Neural cell (in vitro differentiated cells): ENCODE measurements at regions not wholly inside any gene's neighbourhood (a gene's known extent, or its start where the extent isn't known, plus 50 kb on each side); places are given as distances from the start of the nearest gene placed in this dataset.

Experiments
- H2AFZ ChIP-seq: fragments of 200-600, 300-800 bp; sonication (generic), shearing (Covaris generic); 2 replicates; pipeline ENCODE4 v1.6.0; 2014; ENCODE audit warnings: low read depth, mild to moderate bottlenecking, antibody characterized with exemption, low read length, moderate library complexity
- H3F3A ChIP-seq: fragments of 200-600 bp; shearing (Covaris generic); 2 replicates; pipeline ENCODE4 v1.6.1; 2016; ENCODE audit warnings: mild to moderate bottlenecking, moderate library complexity, mixed read lengths, antibody characterized with exemption, low read length; ENCODE audit not compliant: insufficient read depth, poor library complexity, severe bottlenecking
- H3K27ac ChIP-seq: fragments of 200-600, 300-800 bp; sonication (generic), shearing (Covaris generic); 2 replicates; pipeline ENCODE4 v1.5.1; 2014; ENCODE audit warnings: mild to moderate bottlenecking, low read length, moderate library complexity
- H3K27me3 ChIP-seq: fragments of 300-800, 200-600 bp; sonication (generic), shearing (Covaris generic); 2 replicates; pipeline ENCODE4 v1.6.0; 2014; ENCODE audit warnings: mild to moderate bottlenecking, low read depth, low read length, moderate library complexity; ENCODE audit not compliant: insufficient read depth
- H3K36me3 ChIP-seq: fragments of 300-800, 200-600 bp; sonication (generic), shearing (Covaris generic); 2 replicates; pipeline ENCODE4 v1.5.1; 2014; ENCODE audit warnings: mild to moderate bottlenecking, antibody characterized with exemption, low read length, moderate library complexity; ENCODE audit not compliant: insufficient read depth
- H3K4me2 ChIP-seq: fragments of 300-800, 200-600 bp; sonication (generic), shearing (Covaris generic); 2 replicates; pipeline ENCODE4 v1.6.0; 2014; ENCODE audit warnings: mild to moderate bottlenecking, low read length
- H3K4me3 ChIP-seq: fragments of 300-800, 200-600 bp; sonication (generic), shearing (Covaris generic); 2 replicates; pipeline ENCODE4 v1.5.1; 2014; ENCODE audit warnings: mild to moderate bottlenecking, low read length, moderate library complexity
- H3K79me2 ChIP-seq: fragments of 200-600 bp; shearing (Covaris generic); replicated peaks from 2 replicates; pipeline ENCODE4 v1.6.0; 2014; ENCODE audit warnings: mild to moderate bottlenecking, low read length, moderate library complexity; ENCODE audit not compliant: insufficient read depth
- H3K9ac ChIP-seq: fragments of 300-800, 200-600 bp; sonication (generic), shearing (Covaris generic); 2 replicates; pipeline ENCODE4 v1.6.1; 2016; ENCODE audit warnings: mild to moderate bottlenecking, low read length, mixed read lengths
- H3K9me2 ChIP-seq: fragments of 200-600 bp; shearing (Covaris generic); 2 replicates; pipeline ENCODE4 v1.6.1; 2016; ENCODE audit warnings: mild to moderate bottlenecking, low read length, mixed read lengths; ENCODE audit not compliant: insufficient read depth
- H3K9me3 ChIP-seq: fragments of 200-600, 300-800 bp; sonication (generic), shearing (Covaris generic); 2 replicates; pipeline ENCODE4 v1.6.1; 2016; ENCODE audit warnings: mild to moderate bottlenecking, mixed run types, low read length, moderate library complexity, mixed read lengths
- H4K20me1 ChIP-seq: fragments of 200-600 bp; shearing (Covaris generic); 2 replicates; pipeline ENCODE4 v1.6.1; 2016; ENCODE audit warnings: mild to moderate bottlenecking, mixed run types; ENCODE audit not compliant: insufficient read depth
- CTCF ChIP-seq: fragments of 450-650 bp; IDR thresholded peaks from 2 replicates; pipeline ENCODE4 v1.5.1; 2014; ENCODE audit warnings: antibody characterized with exemption, mild to moderate bottlenecking, moderate library complexity; ENCODE audit not compliant: poor library complexity, severe bottlenecking
- EP300 ChIP-seq: fragments of 450-650 bp; conservative IDR thresholded peaks from 2 replicates; pipeline ENCODE4 v1.6.1; 2014; ENCODE audit warnings: antibody characterized with exemption, mild to moderate bottlenecking, moderate library complexity; ENCODE audit not compliant: poor library complexity, severe bottlenecking
- EZH2 ChIP-seq: fragments of 200-600, 300-800 bp; shearing (Covaris generic), sonication (generic); IDR thresholded peaks from 2 replicates; pipeline ENCODE4 v1.6.1; 2014; ENCODE audit warnings: antibody characterized with exemption, low read length, borderline replicate concordance, mild to moderate bottlenecking; ENCODE audit not compliant: insufficient read depth, poor library complexity, severe bottlenecking
- MXI1 ChIP-seq: fragments of 450-650 bp; conservative IDR thresholded peaks from 2 replicates; pipeline ENCODE4 v1.6.1; 2014; ENCODE audit warnings: antibody characterized with exemption, mild to moderate bottlenecking; ENCODE audit not compliant: poor library complexity, severe bottlenecking
- POLR2AphosphoS5 ChIP-seq: IDR thresholded peaks from 2 replicates; pipeline ENCODE4 v1.6.1; 2012
- RAD21 ChIP-seq: fragments of 450-650 bp; conservative IDR thresholded peaks from 2 replicates; pipeline ENCODE4 v1.6.1; 2014; ENCODE audit warnings: antibody characterized with exemption, mild to moderate bottlenecking, moderate library complexity
- REST ChIP-seq: IDR thresholded peaks from 2 replicates; pipeline ENCODE4 v1.6.1; 2012; ENCODE audit warnings: borderline replicate concordance
- SMC3 ChIP-seq: fragments of 450-650 bp; conservative IDR thresholded peaks from 2 replicates; pipeline ENCODE4 v1.6.1; 2014; ENCODE audit warnings: antibody characterized with exemption, mild to moderate bottlenecking, moderate library complexity; ENCODE audit not compliant: poor library complexity
- TAF1 ChIP-seq: IDR thresholded peaks from 2 replicates; pipeline ENCODE4 v1.6.1; 2012; ENCODE audit warnings: low read depth

GRCh38 chr3:22399566-22399965 lies 648.6 kb upstream of the ZNF385D start:
- H3K9me3 ChIP-seq, result no peaks in the 10 kb centered on the region
- no peaks in the 10 kb centered on the region for H3K36me3 ChIP-seq
- no peaks in the 10 kb centered on the region for H3K27me3 ChIP-seq
- no peak for TF ChIP-seq EZH2
- TF ChIP-seq MXI1, result no peak
- TF ChIP-seq EP300, result no peak
- TF ChIP-seq RAD21, result no peak
- no peak for TF ChIP-seq CTCF
- no peak for TF ChIP-seq TAF1
- TF ChIP-seq SMC3, result no peak
- no peak for TF ChIP-seq POLR2AphosphoS5
- TF ChIP-seq REST, result no peak
- no peak overlapping the region for H3K4me3 ChIP-seq
- H4K20me1 ChIP-seq, result no peaks in the 10 kb centered on the region
- H3K9me2 ChIP-seq, result no peaks in the 10 kb centered on the region
- no peaks in the 10 kb centered on the region for H3F3A ChIP-seq
- H3K79me2 ChIP-seq, result no peaks in the 10 kb centered on the region
- H3K4me2 ChIP-seq, result no peak overlapping the region
- H2AFZ ChIP-seq, result no peak overlapping the region
- H3K9ac ChIP-seq, result no peak overlapping the region
- no peak overlapping the region for H3K27ac ChIP-seq

GRCh38 chr3:22401499-22401898 lies 650.5 kb upstream of the ZNF385D start:
- Histone ChIP-seq H3K27me3 (no peaks in the 10 kb centered on the region), H3K36me3 (no peaks in the 10 kb centered on the region), H3K79me2 (no peaks in the 10 kb centered on the region), H3K9ac (no peak overlapping the region), H2AFZ (no peak overlapping the region), H3K9me2 (no peaks in the 10 kb centered on the region), H3K27ac (no peak overlapping the region), H3F3A (no peaks in the 10 kb centered on the region), H3K9me3 (no peaks in the 10 kb centered on the region), H3K4me3 (no peak overlapping the region), H4K20me1 (no peaks in the 10 kb centered on the region), H3K4me2 (no peak overlapping the region)
- TF ChIP-seq REST (no peak), EP300 (no peak), SMC3 (no peak), EZH2 (no peak), MXI1 (no peak), RAD21 (no peak), TAF1 (no peak), CTCF (no peak), POLR2AphosphoS5 (no peak)
